NCI-H187 treated with DMSO at 0.1 percent for 48 hours (cell line): ENCODE measurements at regions not wholly inside any gene's neighbourhood (a gene's known extent, or its start where the extent isn't known, plus 50 kb on each side); places are given as distances from the start of the nearest gene placed in this dataset.

ENCODE experiments used
- DNase-seq: peaks from one replicate; lab custom pipeline; 2025; lab: John Stamatoyannopoulos, UW

- DNase-seq = peak; percentile 14
These were observed 1212.1 kb upstream of the CITED2 start for GRCh38 chr6:140586426-140587061.

GRCh38 chr6:140581601-140582000, 1207.2 kb upstream of the CITED2 start:
- DNase-seq = no peak

DNA sequence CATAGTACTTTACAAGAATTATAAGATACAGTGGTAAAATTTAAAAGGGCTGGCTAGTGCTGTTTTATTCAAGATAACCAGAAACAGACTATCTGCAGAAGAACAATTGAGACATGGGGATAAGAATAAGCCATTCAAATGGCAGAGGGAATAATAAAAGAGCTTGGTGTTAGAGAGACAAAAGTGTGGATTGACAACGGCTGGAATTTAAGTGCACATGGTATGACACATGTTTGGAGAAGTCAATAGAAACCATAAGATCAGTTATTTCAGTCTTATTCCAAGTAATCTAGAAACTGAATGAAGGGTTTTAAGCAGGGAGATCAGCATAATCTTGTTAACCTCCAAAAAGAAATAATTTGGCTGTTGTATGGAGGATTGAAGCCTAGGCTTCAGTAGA, 1205.5 kb upstream of the CITED2 start:
- DNase-seq = no peak

DNA sequence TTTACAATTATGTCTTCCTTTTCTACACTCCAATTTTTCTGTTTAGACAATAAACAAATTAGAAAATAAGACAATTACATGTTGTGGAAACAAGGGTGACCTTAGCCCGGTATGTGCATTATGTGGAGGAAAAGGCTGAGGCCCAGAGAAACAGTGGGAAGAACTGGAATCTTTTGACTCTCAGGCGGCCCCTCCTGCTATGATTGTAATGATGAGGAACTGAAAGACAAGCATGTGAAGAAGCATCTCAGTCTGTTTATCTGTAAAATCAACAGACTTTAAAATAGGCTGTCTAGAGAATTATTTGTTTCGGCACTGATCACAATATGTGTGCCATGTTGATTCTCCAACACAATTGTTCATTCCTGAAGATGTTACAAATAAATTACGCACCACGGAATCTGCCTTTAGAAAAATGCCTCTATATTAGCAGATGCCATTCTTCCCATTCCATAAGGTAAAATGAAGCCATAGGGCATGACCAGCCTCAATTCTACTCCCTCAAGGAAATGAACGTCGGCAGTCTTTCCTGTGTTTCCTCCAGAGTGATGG, 1201.6 kb upstream of the CITED2 start:
- DNase-seq = no peak

DNA sequence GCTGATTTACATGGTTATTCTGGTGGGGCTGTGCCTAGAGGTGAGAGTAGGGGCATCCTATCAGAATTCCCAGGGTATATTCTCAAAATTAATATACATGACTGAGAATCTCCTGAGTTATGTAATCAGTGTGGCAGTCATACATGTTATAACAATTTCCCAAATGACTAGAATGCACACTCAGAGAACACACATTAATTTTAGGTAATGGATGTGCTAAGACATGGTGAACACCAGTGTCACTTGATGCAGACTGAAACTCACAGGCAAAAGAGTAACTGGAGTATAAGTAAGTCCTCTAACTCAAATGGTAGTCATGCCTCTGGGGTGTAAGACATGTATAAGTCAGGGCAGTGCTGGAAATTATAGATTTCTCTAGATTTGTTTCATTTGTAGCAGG, 1198.4 kb upstream of the CITED2 start:
- no peak for DNase-seq

DNA sequence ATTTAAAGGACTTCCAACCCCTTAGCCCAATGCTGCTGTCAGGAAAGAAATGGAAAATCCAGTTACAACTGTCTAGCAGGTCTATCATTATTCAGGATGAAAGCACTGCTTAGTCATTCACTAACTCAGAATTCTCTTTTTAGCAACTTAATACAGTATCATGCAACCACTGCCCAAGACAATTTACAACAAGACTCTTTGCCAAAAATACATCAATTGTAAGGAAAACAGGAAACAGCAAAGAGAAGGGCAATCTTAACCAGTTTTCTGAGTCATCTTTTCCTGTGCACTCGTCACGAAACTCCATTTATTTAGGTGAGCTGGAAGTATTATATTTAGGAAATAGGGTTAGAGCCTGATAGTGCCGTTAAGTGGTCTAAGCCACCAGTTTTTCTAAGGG, 1197.7 kb upstream of the CITED2 start:
- DNase-seq = no peak

DNA sequence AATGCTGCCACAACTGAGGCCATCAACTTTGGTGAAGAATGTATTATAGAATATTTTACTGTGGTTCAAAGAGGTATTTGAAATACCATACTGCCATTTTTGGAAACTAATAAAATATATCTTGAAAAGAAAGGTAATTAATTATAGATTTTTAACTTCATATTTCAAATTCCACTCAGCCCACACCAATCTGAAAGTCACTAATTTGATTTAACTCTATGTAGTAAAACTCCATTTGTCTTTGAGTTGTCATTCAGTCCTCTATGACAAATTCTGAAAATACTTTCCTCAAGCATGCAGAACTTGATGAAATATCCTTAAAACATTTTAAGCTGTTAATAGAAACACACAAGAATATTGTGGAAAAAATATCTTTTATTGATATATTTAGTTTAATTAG, 1196.7 kb upstream of the CITED2 start:
- DNase-seq = no peak

DNA sequence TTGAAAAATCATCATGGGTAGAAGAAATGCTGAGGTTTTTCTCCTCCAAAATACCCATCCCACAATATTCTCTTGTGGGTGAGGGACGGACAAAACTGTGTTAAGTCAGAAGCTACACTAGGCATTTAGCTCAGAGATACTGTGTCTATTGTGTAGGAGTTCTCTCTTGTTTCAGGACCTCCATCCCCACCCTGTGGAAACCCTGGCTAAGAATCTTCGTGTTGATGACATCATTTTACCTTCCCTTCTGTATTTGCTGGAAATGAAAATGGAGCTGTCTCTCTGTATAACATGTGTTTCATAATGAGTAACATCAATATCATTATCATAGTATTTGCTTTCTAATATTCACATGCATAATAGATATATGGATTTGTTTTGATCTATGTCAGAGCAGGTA, 1193.0 kb upstream of the CITED2 start:
- DNase-seq = no peak

DNA sequence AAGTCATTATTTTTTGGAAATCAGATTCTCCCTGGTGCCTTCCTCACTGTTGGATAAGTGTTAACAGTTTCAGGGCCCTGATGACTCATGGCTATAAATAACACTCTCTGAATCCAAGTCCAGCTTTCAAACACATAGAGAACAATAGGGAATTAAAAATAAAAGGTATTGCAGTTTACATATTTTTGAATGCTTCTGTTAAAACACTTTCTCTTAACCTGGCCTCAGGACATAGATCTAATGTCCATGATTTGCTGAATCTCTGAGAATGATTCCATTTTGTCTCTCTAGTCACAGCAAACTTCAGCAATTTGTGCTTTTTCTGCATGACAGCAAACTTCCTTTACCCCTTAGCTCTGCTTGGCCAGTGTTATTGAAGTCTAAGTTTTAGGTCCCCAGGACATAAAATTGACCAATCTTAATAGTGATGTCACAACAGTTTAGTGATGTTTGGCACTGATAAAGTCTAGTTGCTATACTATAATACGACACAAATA, 1192.4 kb upstream of the CITED2 start:
- no peak for DNase-seq

DNA sequence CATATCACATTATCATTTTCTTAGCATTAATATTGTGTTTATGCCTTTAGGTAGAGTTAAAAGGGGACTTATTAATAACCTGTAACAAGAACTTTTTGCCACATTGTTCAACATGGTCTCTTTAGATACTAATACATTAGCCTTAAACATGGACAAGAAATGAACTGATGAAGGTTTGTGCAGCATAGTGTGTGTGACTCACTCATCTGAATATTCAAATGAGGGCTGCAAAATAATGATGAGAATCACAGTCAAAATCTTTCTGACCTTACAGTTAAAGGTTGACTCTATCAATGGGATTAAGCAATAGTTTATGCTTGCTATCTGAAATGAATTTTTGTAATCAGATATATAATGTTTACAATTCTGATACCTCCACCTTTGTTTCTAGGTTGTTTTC, 1189.3 kb upstream of the CITED2 start:
- no peak for DNase-seq

GRCh38 chr6:140561701-140562100, 1187.3 kb upstream of the CITED2 start:
- DNase-seq = no peak

DNA sequence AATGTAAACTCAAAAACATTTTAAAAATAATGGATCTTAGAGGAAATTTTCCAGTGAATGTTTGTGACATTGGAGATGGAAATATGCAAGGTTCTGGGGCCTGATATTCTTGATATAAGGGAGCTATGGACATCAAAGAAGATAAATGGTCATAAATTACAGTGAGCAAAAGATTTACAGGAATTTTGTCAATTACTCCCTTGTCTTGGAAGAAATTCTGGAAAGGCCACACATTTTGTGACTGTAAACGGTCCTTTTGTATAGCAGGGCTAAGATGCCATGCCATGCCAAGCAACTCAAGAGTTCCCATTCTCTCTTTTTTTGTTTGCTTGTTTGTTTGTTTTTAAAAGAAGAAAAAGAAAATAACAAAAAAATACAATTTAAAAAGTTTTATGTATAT, 1186.2 kb upstream of the CITED2 start:
- DNase-seq = no peak

- DNase-seq = no peak
These were observed 1185.0 kb upstream of the CITED2 start for GRCh38 chr6:140559458-140559857.

GRCh38 chr6:140554421-140554820, 1180.0 kb upstream of the CITED2 start:
- no peak for DNase-seq

DNA sequence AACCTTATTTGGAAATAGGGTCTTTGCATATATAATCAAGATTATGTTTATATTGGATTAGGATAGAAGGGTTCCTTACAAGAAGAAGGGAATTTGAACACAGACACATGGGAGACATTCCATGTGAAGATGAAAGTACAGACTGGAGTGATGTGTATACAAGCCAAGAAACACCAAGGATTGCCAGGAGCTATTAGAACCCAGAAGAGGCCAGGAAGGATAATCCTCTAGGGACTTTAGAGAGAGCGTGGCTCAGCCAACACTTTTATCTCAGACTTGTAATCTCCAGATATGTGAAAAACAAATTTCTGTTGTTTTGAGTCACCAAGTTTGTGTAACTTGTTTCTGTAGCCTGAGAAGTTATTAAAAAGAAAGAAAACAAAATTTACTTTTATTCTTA, 1173.9 kb upstream of the CITED2 start:
- DNase-seq = no peak

GRCh38 chr6:140546640-140547039, 1172.2 kb upstream of the CITED2 start:
- DNase-seq = no peak

DNA sequence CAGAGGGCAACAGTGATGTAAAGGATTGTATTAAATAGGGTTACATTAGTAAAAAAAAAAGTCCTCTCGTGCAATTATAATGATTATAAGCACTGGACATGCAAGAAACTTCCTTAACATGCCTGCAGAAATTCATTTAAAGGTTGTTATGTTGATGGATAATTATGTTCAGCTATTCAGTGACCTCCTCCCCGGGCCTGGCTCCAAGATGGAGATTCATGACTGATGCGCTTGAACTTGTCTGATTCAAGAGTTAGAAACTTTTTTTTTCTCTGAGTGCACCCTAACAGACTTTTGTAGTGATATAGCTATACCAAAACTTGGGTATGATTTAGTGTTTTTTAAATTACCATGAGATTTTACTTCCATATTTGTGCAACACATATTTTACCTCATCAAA, 1170.0 kb upstream of the CITED2 start:
- no peak for DNase-seq

GRCh38 chr6:140542863-140543262, 1168.4 kb upstream of the CITED2 start:
- no peak for DNase-seq

GRCh38 chr6:140541288-140541687, 1166.8 kb upstream of the CITED2 start:
- DNase-seq = no peak

DNA sequence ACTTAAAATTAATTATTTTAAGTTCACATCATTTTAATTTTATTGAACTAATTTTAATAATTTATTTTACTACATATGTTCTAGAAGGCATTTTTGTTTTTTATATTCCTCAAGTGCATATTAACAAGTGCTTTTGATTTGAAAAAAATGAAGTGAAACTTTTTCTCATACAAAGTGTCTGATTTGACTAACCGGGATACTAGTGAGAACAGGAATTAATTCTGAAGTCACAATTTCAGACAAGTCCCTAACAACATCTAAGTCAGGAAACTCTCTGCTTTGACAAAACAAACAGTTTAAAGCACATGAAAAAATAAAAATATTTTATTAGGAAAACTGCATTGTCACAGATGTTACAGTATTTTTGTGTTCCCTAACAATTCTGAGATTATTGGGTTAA, 1166.3 kb upstream of the CITED2 start:
- DNase-seq = no peak

GRCh38 chr6:140538926-140539325, 1164.5 kb upstream of the CITED2 start:
- no peak for DNase-seq

DNA sequence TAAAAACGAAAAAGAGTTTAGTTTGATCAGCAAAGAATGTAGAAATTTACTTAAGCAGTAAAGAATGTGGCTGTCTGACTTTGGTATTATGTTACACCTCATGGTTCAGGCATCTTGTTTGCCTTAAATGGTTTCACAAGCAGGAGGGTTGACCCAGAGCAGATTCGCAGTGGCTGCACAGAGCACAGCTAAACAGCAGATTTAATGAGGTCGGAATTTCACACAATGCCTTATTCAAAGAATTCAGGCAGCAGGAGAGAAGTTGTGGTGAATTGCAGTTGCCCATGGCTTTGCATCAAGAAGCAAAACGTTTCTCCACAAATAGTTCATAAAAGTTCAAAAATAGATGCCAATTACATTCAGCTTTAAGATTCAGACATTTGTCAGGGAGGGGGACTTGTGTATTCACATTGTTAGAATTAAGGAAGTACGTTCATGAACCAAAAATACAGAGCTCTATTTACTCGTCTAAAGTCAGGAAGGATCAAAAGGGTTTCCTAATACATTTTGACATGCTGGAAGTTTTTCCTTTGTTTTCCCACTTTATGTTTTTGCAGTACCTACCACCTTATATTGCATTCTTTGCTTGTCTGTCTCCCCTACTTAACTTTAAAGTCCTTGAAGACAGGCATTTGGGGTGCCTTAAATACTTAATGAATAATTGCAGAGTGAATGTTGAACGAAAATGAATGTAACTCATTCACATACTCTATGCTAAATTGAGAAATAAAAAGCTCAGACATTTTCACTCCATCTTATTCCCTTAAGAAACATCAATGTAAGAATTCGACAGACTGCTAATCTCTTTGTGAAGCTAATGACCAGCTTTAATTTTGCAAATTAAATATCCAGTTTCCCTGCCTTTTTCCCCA, 1163.6 kb upstream of the CITED2 start:
- DNase-seq = no peak

GRCh38 chr6:140537211-140537610, 1162.8 kb upstream of the CITED2 start:
- no peak for DNase-seq
